Vagina (tissue), 2 donors: ENCODE measurements at regions not wholly inside any gene's neighbourhood (a gene's known extent, or its start where the extent isn't known, plus 50 kb on each side); places are given as distances from the start of the nearest gene placed in this dataset.

Experiments
- DNase-seq, 2 donors: peaks; one replicate each; pipeline ENCODE4 v3.0.0-alpha.2; 2017; ENCODE audit errors: extremely low spot score in 2 of 2
- H3K27ac ChIP-seq: fragments of 200-600 bp; sonication (generic); one replicate; pipeline ENCODE4 v1.5.1; 2019
- H3K27me3 ChIP-seq: fragments of 200-600 bp; sonication (generic); one replicate; pipeline ENCODE4 v1.5.1; 2019
- H3K36me3 ChIP-seq, 2 donors: fragments of 200-600 bp; sonication (generic); one replicate each; pipeline ENCODE4 v1.5.1; 2017 to 2019
- H3K4me1 ChIP-seq: fragments of 200-600 bp; sonication (generic); one replicate; pipeline ENCODE4 v1.5.1; 2019
- H3K4me3 ChIP-seq, 2 donors: fragments of 200-600 bp; sonication (generic); 1 replicate in 1 of 2; 2 replicates in 1 of 2; pipeline ENCODE4 v1.5.1; 2016 to 2019
- H3K9me3 ChIP-seq: fragments of 200-600 bp; sonication (generic); one replicate; pipeline ENCODE4 v1.5.1; 2019
- POLR2A ChIP-seq, 2 donors: fragments of 450-650 bp; IDR thresholded peaks; one replicate each; pipeline ENCODE4 v1.6.1; 2017; ENCODE audit warnings: antibody characterized with exemption in 2 of 2, mild to moderate bottlenecking in 2 of 2, moderate library complexity in 2 of 2
- POLR2AphosphoS5 ChIP-seq, 2 donors: sonication (generic); formaldehyde crosslinking; IDR thresholded peaks; one replicate each; pipeline ENCODE4 v1.9.0; 2017; ENCODE audit warnings: antibody characterized with exemption in 2 of 2, mild to moderate bottlenecking in 2 of 2, low read depth in 1 of 2; ENCODE audit not compliant: insufficient read depth in 1 of 2
- intact Hi-C: fragments of 100-400 bp; cut with DNase I; formaldehyde crosslinking; loops from one replicate; pipeline ENCODE4 v1.15.1; 2023
- TF ChIP-seq, protein P1 (sequence below), 3 experiments: fragments of 450-650 bp in 2 of 3; fragments of 200-600 bp in 1 of 3; sonication (generic) in 1 of 3; IDR thresholded peaks; one replicate each; pipeline ENCODE4 v1.5.1; 2017 to 2019; ENCODE audit warnings: antibody characterized with exemption in 3 of 3, mild to moderate bottlenecking in 2 of 3, moderate library complexity in 2 of 3

DNA sequence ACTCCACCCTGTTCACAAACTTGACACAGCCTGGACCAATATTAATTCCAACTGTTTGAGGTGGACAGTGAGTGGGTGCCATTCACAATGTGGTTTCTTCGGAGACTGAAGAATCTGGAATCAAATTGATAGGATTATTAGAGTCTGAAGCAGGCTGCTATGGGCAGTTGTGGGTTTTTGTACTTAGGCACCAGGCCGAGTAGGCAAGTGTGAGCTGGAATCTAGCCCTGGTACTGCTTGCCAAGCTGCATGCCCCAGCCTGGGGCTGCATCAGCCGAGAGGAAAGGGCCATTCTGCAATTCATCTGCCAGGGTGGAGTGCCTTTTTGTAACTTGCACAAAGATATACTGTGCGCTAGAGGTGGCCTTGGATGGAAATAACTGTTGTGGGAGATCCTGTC lies 654.7 kb upstream of the FANCL start:
- intact Hi-C loops: no loop called here
- no peaks in the 10 kb centered on the region for H3K36me3 ChIP-seq
- DNase-seq: no peak

DNA sequence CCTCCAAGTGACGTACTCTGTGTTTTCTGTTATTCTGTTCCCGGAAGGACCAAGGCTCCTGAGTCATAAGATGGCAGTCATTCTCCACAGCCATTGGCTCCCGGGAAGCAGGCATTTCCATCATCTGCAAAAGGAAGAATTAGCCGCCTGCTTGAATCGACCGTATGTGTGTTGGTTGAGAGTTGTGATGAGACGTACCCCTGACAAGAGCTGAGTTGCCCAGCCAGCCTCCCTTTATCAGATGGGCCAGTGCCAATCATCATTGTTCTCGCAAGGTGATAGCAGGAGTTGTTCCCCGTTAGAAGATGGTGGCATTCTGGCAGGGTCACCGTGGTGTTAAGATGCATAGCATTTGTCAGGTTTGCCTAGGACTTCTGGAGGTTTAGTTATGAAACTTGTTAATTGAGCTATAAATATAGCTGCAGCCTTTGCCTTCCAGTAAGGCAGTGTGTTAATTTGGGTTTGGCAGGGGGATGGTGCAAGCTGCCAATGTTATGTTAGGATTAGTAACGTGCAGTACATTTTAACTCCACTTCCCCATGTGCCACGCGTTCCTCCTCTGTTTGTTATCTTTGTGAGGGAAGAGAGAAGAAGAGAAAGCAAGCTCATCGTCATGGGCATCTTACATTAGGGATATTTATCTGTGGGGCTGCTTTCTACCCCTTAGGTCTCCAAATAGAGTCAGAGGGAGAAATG lies 652.7 kb upstream of the FANCL start:
- no peaks in the 10 kb centered on the region for H3K4me1 ChIP-seq
- H3K27me3 ChIP-seq: no peaks in the 10 kb centered on the region
- TF ChIP-seq POLR2A (IDR thresholded peaks at IDR 0.05): no peak
- TF ChIP-seq POLR2AphosphoS5 (IDR thresholded peaks at IDR 0.05; ENCODE audit: insufficient read depth in 1 of 2, low read depth in 1 of 2): no peak
- TF ChIP-seq, protein P1, sequence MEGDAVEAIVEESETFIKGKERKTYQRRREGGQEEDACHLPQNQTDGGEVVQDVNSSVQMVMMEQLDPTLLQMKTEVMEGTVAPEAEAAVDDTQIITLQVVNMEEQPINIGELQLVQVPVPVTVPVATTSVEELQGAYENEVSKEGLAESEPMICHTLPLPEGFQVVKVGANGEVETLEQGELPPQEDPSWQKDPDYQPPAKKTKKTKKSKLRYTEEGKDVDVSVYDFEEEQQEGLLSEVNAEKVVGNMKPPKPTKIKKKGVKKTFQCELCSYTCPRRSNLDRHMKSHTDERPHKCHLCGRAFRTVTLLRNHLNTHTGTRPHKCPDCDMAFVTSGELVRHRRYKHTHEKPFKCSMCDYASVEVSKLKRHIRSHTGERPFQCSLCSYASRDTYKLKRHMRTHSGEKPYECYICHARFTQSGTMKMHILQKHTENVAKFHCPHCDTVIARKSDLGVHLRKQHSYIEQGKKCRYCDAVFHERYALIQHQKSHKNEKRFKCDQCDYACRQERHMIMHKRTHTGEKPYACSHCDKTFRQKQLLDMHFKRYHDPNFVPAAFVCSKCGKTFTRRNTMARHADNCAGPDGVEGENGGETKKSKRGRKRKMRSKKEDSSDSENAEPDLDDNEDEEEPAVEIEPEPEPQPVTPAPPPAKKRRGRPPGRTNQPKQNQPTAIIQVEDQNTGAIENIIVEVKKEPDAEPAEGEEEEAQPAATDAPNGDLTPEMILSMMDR (IDR thresholded peaks at IDR 0.05): no peak
- H3K4me3 ChIP-seq: no peak overlapping the region
- intact Hi-C loops: no loop called here
- H3K36me3 ChIP-seq: no peaks in the 10 kb centered on the region
- DNase-seq: no peak
- no peaks in the 10 kb centered on the region for H3K9me3 ChIP-seq
- no peak overlapping the region for H3K27ac ChIP-seq

More for the DNA sequence above, 654.7 kb upstream of the FANCL start:
- Histone ChIP-seq H3K27ac (no peak overlapping the region), H3K4me1 (no peaks in the 10 kb centered on the region), H3K4me3 (no peak overlapping the region), H3K27me3 (no peaks in the 10 kb centered on the region), H3K9me3 (no peaks in the 10 kb centered on the region)
- no peak for TF ChIP-seq POLR2A (IDR thresholded peaks at IDR 0.05)
- TF ChIP-seq, protein P1 (IDR thresholded peaks at IDR 0.05): no peak

DNA sequence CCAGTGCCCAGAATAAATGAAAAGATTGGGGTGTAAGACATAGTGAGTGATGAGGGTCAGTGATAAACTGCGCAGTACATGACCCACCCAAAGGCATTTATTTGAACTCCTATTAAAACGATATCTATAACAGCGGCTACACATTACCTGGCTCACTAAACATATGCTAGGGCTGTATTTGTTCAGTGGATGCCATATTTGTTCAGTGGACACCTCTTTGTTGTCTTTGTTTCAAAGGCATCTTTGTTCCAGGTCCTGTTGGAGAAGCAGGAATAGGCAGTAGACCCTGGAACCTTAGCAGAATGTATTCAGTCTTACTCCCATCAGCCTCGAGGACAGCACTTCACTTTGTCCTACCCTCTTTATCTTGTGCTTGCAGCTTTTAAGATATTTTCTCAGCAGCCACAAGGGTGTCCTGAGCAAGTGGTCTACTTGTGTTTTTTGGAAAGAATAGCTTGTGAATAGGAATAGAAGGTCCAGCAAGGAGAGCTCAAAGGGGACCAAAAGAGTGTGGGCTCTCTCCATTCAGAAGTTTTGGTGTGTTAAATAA lies 650.8 kb upstream of the FANCL start:
- intact Hi-C loops: no loop called here
- TF ChIP-seq POLR2AphosphoS5 (IDR thresholded peaks at IDR 0.05; ENCODE audit: insufficient read depth in 1 of 2, low read depth in 1 of 2) (no peak), POLR2A (IDR thresholded peaks at IDR 0.05) (no peak)
- TF ChIP-seq, protein P1 (IDR thresholded peaks at IDR 0.05): no peak
- Histone ChIP-seq H3K4me3 (no peak overlapping the region), H3K27ac (no peak overlapping the region), H3K4me1 (no peaks in the 10 kb centered on the region), H3K9me3 (no peaks in the 10 kb centered on the region), H3K36me3 (no peaks in the 10 kb centered on the region), H3K27me3 (no peaks in the 10 kb centered on the region)
- DNase-seq: no peak

DNA sequence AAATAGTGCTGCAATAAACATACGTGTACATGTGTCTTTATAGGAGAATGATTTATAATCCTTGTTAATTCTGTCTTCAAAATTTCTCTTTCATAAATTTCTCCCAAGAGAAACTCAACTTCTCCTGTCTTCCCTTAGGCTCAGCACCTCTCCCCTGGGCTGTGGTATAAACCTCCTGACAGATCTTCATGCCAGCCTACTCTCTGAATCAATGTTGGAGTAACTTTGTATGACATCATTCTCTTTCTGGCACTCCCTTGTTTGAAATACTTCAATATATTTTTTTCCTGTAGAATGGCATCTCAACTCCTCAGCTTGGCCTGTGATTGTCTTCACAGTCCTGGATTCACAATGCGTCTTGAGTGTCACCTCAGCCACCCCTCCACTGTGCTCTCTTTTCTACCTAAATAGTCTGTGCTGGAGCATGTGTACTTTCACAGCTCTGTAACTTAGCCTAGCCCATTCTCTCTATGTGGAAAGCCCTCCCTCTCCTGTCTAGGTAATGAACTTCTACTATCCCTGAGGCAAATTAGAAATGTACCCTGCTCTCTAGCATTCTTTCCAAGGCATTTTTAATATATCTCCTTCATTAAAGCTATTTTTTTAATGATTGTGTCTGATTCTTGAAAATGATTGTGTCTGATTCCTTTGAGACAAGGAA lies 649.9 kb upstream of the FANCL start:
- H3K27ac ChIP-seq: no peak overlapping the region
- H3K9me3 ChIP-seq: no peaks in the 10 kb centered on the region
- no peak overlapping the region for H3K4me3 ChIP-seq
- intact Hi-C loops: no loop called here
- TF ChIP-seq POLR2AphosphoS5 (IDR thresholded peaks at IDR 0.05; ENCODE audit: insufficient read depth in 1 of 2, low read depth in 1 of 2): no peak
- no peak for TF ChIP-seq POLR2A (IDR thresholded peaks at IDR 0.05)
- TF ChIP-seq, protein P1 (IDR thresholded peaks at IDR 0.05): no peak
- no peaks in the 10 kb centered on the region for H3K27me3 ChIP-seq
- no peaks in the 10 kb centered on the region for H3K36me3 ChIP-seq
- DNase-seq: no peak
- no peaks in the 10 kb centered on the region for H3K4me1 ChIP-seq

DNA sequence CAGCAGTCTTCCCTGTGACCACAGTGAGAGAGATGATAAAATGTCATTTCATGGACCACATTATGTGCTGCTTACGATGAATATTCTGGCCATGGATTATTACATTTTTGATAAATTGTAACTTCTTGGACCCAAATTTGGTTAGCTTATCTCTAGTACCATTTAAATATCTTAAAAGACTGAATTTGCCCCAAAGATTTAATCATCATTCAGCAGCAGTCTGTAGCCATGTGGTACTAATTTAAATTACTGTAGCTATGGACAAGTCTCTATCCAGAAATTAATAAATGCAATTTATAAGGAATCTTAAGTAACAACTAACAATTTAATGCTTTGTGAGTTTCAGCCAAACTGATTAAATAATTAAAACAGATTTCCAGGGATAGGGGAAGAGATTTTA lies 644.9 kb upstream of the FANCL start:
- Histone ChIP-seq H3K27ac (no peak overlapping the region), H3K4me3 (no peak overlapping the region), H3K36me3 (no peaks in the 10 kb centered on the region), H3K4me1 (no peaks in the 10 kb centered on the region), H3K27me3 (no peaks in the 10 kb centered on the region), H3K9me3 (no peaks in the 10 kb centered on the region)
- TF ChIP-seq POLR2A (IDR thresholded peaks at IDR 0.05): no peak
- no peak for TF ChIP-seq POLR2AphosphoS5 (IDR thresholded peaks at IDR 0.05; ENCODE audit: insufficient read depth in 1 of 2, low read depth in 1 of 2)
- TF ChIP-seq, protein P1 (IDR thresholded peaks at IDR 0.05): no peak
- DNase-seq: no peak
- intact Hi-C loops: no loop called here
